ENCODE measurements at regions not wholly inside any gene's neighbourhood (a gene's known extent, or its start where the extent isn't known, plus 50 kb on each side); places are given as distances from the start of the nearest gene placed in this dataset.

- TF ChIP-seq, protein P1, sequence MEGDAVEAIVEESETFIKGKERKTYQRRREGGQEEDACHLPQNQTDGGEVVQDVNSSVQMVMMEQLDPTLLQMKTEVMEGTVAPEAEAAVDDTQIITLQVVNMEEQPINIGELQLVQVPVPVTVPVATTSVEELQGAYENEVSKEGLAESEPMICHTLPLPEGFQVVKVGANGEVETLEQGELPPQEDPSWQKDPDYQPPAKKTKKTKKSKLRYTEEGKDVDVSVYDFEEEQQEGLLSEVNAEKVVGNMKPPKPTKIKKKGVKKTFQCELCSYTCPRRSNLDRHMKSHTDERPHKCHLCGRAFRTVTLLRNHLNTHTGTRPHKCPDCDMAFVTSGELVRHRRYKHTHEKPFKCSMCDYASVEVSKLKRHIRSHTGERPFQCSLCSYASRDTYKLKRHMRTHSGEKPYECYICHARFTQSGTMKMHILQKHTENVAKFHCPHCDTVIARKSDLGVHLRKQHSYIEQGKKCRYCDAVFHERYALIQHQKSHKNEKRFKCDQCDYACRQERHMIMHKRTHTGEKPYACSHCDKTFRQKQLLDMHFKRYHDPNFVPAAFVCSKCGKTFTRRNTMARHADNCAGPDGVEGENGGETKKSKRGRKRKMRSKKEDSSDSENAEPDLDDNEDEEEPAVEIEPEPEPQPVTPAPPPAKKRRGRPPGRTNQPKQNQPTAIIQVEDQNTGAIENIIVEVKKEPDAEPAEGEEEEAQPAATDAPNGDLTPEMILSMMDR (IDR thresholded peaks at IDR 0.05) = no peak
- TF ChIP-seq POLR2A (IDR thresholded peaks at IDR 0.05) (no peak), POLR2AphosphoS5 (IDR thresholded peaks at IDR 0.05) (no peak)
Observed at GRCh38 chr14:105797546-105797945, 271.2 kb downstream of the TMEM121 start.
